HG03045 (cell line): ENCODE measurements at regions not wholly inside any gene's neighbourhood (a gene's known extent, or its start where the extent isn't known, plus 50 kb on each side); places are given as distances from the start of the nearest gene placed in this dataset.

Experiments
- ATAC-seq: cut with Tn5 transposase; IDR thresholded peaks from one replicate; pipeline ENCODE4 v1.9.1; 2021; ENCODE audit warnings: mild to moderate bottlenecking, moderate library complexity; ENCODE audit not compliant: unreplicated experiment

DNA sequence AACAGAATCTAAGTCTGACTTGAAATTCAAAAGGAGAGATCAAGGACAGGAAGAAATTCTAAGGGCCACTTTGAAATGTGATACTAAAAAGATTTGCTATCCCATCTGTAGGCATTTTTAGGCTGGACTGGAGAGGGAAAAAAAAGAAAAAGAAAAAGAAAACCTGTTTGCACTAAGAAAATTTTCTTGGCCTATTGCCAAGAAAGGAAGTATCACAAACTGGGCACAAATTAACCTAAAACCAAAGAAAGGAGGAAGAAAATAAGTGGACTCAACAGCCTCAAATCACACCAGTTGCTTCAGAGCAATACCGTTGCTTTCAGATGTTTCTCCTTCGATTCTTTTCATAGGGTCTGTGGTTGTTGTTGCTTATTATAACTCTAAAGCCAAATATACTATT is 287.9 kb upstream of the VRK2 start:
- ATAC-seq, result no peak

DNA sequence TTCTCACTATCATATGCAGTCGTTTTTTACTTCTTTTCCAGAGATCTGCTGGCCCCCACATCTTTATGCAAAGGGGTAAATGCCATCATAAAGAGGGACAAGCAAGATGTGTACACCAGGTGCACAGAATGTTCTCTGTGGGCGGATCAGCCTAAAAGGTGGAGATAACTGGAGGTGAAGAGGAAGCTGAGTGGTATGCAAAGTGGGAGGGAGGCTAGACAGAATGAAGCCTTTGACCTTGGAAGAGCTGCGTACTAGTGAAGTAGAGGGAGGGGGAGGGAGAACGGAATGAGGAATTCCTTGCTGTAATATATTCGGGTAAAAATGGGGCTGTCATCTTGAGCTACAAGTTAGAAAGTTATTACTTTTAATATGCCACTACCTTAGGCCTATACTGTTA is 287.5 kb upstream of the VRK2 start:
- ATAC-seq, result no peak

DNA sequence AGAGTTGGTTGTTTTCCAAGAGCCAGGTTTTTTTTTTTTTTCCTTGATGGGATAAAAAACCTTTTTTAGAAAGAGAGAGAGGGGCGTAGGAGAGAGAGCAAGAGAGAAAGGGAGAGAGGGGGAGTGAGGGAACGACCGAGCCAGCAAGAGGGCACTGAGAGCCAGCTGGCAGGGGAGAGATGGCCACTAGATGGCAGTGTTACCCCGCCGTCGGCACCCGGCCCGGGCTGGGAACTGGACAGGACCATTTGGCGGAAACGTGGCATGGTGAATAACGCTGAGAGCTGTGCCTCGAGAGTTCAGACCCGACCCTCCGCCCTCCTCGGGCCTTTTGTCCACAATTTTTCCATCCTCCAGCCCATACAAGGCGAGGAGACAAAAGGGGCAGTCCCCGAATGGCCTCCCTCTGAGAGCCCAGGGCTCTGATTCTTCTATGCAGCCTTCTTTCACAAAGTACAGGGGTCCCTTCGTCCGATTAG is 286.7 kb upstream of the VRK2 start:
- peak; percentile 93 for ATAC-seq

- peak; percentile 69 for ATAC-seq
Observed at GRCh38 chr2:57760381-57760801, 286.2 kb upstream of the VRK2 start.

GRCh38 chr2:57776916-57777315 is 269.7 kb upstream of the VRK2 start:
- ATAC-seq, result no peak

DNA sequence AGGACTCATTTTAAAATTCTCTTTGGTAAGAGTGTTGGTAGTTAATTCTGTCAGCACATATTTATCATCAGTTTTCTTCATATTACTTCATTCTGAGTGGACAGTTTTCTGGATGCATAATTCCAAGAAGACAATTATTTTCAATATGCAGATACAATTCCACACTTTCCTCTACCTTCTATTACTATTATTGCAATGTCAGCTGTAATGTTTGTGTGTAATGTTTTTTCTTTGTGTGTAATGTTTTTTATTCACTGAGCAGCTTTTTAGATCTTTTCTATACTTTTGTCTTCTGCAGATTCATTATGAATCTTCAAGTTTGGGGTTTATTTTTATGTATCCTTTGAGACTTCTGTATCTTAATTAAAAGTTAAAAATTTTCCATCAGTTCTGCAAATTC is 264.0 kb upstream of the VRK2 start:
- no peak for ATAC-seq

GRCh38 chr2:57793310-57793709 is 253.3 kb upstream of the VRK2 start:
- no peak for ATAC-seq

DNA sequence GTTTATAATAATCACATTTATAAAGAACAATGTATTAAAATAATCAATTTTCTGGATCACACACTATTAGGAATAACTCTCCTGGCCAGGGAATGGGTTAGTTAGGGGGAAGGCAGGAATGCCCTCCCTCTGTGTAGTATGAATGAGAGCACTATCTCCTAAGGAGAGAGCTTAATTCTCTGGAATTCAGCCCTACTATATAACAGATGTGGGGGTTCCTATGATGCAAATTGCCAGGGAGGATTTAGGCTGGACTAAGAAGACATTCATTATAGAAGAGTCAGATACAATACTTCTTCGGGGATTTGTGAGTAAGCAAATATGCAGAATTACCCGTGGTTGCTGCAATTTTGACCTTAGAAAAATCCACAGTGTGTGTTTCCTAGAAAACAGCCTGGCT is 250.1 kb upstream of the VRK2 start:
- ATAC-seq, result no peak

- no peak for ATAC-seq
Observed at GRCh38 chr2:57798346-57798745, 248.3 kb upstream of the VRK2 start.

DNA sequence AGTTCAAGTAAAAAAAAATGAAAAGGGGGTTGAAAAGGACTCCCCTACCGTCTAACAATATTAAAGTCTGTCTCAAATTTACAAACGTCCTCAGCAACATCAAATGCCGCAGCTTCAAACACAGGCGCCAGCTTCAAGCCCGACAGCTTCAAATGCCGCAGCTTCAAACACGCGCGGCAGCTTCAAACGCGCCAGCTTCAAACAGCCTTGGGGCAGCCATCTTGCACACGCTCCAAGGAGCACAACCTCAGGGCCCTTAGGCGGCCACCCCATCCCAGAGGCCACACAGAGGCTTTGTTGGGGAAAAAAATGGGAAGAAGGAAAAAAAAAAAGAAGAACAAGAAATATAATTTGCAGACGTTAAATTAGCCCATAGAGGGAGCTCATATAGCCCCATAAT is 244.4 kb upstream of the VRK2 start:
- no peak for ATAC-seq

GRCh38 chr2:57804971-57805370 is 241.6 kb upstream of the VRK2 start:
- ATAC-seq, result no peak

DNA sequence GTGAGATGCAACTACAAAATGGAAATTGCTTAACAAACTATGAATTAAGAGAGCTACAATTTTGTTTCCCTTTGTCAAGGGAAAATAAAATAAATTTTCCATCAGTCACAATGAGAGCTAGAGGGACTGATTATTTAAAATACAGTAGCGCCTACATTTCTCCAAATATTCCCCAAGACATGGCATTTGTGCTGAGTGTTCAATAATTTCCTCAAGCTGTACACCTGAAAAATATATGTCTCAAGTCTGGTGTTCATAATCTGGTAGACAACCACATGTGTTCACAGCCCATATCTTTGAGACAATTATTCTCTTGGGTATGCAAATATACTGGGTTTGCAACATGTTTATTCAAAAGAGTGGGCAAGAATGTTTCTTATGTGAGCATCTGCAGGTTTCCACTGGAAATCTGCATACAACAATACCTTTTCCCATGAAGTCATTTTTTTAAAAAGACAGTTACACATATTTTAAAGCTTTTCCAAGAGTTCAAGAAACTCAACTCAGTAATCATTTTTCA is 240.1 kb upstream of the VRK2 start:
- no peak for ATAC-seq

DNA sequence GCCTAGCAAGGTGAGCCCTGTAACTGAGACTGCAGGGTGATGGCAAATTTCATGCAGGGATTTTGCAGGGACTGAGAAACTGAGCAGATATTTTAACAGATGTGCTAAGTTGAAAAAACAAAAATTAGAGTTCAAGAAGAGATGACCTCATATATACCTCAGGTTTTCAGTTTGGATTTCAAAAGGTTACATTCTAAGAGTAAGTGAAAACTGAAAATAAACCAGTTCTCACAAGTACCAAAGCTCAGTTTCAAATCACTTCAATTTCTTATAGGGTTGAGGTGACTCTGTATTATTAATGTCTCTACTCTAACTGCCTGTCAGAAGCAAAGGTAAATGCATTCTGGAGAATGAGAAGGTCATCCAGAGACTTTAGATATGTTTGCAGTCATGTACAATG is 237.4 kb upstream of the VRK2 start:
- peak; percentile 93 for ATAC-seq

DNA sequence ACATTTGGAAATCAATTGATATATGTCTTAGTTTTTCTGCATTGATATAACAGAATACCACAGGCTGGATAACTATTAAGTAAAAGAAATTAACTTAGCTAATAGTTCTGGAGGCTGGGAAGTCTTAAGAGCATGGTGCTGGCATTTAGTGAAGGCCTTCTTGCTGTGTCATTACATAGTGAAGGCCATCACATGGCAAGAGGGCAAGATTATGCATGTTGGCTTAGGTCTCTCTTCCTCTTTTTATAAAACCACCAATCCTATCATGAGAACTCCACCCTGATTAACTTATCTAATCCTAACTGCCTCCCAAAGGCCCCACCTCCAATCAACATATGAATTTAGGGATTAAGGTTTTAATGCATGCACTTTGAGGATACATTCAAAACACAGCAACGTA is 225.5 kb upstream of the VRK2 start:
- no peak for ATAC-seq

DNA sequence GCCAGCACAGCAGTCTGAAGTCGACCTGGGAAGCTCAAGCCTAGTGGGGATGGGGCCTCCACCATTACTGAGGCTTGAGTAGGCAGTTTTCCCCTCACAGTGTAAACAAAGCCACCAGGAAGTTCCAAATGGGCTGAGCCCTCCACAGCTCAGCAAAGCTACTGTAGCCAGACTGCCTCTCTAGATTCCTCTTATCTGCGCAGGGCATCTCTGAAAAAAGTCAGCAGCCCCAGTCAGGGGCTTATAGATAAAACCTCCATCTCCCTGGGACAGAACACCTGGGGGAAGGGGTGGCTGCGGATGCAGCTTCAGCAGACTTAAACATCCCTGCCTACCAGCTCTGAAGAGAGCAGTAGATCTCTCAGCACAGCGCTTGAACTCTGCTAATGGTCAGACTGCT is 218.4 kb upstream of the VRK2 start:
- ATAC-seq, result no peak

- no peak for ATAC-seq
Observed at GRCh38 chr2:57834666-57835065, 211.9 kb upstream of the VRK2 start.

DNA sequence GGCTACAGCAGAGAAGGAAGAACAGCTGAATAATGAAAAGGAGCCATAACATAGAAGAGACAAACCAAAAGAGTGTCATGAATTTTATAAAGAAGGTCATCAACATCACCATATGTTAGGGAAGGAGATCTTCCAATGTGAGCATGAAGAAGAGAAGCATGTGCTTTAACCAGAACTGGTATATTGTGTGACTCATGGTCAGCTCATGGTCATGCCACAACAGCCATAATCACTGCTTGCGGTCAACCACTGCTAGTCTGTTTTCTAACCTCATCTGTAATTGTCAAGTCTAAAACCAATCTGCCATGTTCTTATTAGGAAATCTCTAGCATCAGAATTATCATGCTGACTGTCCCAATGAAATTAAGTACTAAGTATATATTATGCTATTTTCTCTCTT is 204.1 kb upstream of the VRK2 start:
- ATAC-seq, result no peak

GRCh38 chr2:57843158-57843557 is 203.4 kb upstream of the VRK2 start:
- no peak for ATAC-seq

DNA sequence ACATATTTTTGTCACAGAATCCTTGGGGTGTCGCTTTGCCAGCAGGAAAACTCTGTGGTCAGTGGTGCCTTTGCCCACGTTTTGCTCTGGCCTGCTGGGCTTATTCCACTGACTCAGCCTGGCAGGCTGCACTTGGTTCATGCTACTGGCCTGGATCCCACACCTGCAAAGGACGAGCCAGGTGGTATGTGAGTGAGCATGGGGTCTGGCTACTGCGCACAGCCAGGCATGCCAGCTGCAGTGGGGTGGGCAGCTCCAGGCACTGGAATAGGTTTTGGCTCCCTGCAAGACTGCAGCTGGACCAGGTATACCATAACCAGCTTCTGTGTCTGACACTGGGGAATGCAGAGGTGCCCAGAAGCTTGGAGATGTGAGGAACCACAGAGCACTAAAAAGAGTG is 197.9 kb upstream of the VRK2 start:
- ATAC-seq, result no peak

DNA sequence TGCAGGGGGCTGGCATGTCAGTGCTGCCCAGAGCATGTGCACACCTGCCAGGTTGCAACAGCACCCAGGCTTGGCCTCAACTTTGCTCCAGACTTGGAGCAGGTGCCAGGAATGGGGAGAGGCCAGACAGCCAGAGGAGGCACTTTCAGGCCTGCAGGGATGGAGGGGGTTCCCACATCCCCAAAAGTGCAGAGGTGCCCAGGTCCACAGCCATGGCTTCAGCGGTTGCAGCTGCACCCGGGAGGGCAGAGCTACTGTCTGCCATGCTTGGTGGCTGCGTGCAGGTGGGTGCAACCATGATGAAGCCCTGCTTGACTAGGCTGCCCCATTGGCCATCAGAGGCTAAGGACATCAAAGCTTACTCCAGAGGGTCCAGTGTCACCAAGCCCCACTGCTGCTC is 196.8 kb upstream of the VRK2 start:
- no peak for ATAC-seq

DNA sequence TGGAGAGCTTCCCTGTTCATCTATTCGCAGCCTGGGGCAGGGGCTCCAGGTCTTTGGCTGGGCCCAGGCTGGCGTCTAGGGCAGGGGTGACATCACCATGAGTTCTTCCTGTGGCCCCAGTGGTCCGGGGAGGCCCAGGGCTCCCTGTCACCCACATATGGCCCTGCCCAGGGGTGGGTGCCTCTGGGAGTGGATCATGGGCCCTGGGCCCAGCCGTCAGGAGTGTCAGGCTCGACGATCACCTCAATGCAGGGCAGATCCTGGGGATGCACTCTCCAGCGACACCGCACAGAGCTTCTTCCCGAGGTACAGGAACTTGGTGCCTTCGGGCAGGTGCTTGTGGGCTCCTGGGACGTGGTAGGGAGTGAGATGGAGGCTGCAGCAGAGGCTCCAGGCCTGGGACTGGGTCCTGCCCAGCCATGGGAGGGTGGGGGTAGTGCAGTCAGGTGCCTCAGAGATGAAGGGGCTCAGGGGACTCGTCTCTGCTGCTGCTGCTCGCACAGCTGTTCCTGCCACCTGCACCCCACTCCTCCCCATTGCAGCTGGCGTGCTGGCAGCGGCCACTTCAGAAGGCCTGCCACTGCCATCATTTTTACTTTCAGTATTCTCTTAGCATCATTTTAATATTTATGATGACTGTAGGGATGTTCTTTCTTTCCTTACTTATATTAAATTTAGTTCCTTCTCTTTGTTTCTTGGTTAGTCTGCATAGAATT is 196.0 kb upstream of the VRK2 start:
- ATAC-seq, result no peak

- no peak for ATAC-seq
Observed at GRCh38 chr2:57855212-57855611, 191.4 kb upstream of the VRK2 start.

DNA sequence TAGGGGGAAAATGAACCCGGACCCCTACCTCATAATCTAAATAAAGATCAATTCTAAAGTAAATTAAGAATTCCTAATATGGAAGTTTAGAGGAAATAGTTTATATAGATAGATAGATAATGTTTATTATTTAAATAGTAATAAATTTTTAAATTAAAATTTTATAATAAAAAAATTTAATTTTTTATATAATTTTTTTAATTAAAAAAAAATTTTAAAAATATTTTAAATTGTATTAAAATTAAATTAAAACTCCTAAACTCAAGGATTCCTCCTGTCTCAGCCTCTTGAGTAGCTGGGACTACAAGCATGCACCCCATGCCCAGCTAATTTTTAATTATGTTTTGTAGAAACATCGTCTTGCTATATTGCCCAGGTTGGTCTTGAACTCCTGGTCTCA is 186.9 kb upstream of the VRK2 start:
- no peak for ATAC-seq
